ENCODE measurements at regions not wholly inside any gene's neighbourhood (a gene's known extent, or its start where the extent isn't known, plus 50 kb on each side); places are given as distances from the start of the nearest gene placed in this dataset.

DNA sequence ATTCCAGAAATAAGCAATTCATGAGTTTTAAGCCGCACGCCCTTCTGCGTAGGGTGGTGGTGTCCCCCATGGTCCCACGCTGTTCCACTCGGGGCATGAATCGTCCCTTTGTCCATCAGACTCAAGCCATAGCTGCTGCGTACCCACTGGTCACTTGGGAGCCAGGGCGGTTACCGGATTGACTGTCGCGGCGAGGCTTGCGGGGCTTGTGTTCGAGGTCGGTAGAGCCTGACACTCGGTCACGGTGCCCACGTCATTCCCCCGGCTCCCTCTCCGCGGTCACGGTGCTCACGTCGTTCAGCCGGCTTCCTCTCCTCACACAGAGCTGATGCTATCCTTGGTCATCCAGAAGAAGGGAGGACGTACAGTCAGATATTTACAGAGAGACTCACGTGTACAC is 1227.0 kb downstream of the BRD1 start:
- H3K36me3 ChIP-seq (ENCODE audit: control insufficient read depth in 1 of 2, insufficient read depth in 2 of 2, low read length in 2 of 2), result no peaks in the 10 kb centered on the region
- ChIA-PET RAD21 (ENCODE audit: low non-redundant PET in 1 of 2, low total read pairs in 2 of 2, uncharacterized antibody in 2 of 2, unreplicated experiment in 2 of 2) (no interaction called here), POLR2A (no interaction called here), CTCF (no interaction called here)
- H3K79me2 ChIP-seq (ENCODE audit: insufficient read depth, low read length), result no peaks in the 10 kb centered on the region
- no peak overlapping the region for H3K9ac ChIP-seq (ENCODE audit: low read length)
- no peak overlapping the region for H2AFZ ChIP-seq (ENCODE audit: low read depth, low read length, poor library complexity, severe bottlenecking)
- H3K9me2 ChIP-seq (ENCODE audit: insufficient read depth), result no peaks in the 10 kb centered on the region
- intact Hi-C loops (cut with micrococcal nuclease), result no loop called here
- ATAC-seq (no peak), DNase-seq (ENCODE audit: low read depth, low spot score) (no peak)
- H3K27me3 ChIP-seq (ENCODE audit: insufficient read depth, low read length), result no peaks in the 10 kb centered on the region
- no TSS peak for BruUV-seq (replicated peaks)
- no peaks in the 10 kb centered on the region for H4K20me1 ChIP-seq (ENCODE audit: insufficient read depth)
- TF ChIP-seq, protein P1, sequence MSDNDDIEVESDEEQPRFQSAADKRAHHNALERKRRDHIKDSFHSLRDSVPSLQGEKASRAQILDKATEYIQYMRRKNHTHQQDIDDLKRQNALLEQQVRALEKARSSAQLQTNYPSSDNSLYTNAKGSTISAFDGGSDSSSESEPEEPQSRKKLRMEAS (IDR thresholded peaks at IDR 0.05), result no peak
- TF ChIP-seq POLR2AphosphoS5 (IDR thresholded peaks at IDR 0.05; ENCODE audit: low read depth, low read length), result no peak
- no peak for TF ChIP-seq JUND (IDR thresholded peaks at IDR 0.05)
- no peak for TF ChIP-seq SP1 (IDR thresholded peaks at IDR 0.05; ENCODE audit: low read depth)
- TF ChIP-seq RAD21 (IDR thresholded peaks at IDR 0.05; ENCODE audit: low read depth), result no peak
- no peak for TF ChIP-seq ZFX (IDR thresholded peaks at IDR 0.05)
- TF ChIP-seq, protein P2, sequence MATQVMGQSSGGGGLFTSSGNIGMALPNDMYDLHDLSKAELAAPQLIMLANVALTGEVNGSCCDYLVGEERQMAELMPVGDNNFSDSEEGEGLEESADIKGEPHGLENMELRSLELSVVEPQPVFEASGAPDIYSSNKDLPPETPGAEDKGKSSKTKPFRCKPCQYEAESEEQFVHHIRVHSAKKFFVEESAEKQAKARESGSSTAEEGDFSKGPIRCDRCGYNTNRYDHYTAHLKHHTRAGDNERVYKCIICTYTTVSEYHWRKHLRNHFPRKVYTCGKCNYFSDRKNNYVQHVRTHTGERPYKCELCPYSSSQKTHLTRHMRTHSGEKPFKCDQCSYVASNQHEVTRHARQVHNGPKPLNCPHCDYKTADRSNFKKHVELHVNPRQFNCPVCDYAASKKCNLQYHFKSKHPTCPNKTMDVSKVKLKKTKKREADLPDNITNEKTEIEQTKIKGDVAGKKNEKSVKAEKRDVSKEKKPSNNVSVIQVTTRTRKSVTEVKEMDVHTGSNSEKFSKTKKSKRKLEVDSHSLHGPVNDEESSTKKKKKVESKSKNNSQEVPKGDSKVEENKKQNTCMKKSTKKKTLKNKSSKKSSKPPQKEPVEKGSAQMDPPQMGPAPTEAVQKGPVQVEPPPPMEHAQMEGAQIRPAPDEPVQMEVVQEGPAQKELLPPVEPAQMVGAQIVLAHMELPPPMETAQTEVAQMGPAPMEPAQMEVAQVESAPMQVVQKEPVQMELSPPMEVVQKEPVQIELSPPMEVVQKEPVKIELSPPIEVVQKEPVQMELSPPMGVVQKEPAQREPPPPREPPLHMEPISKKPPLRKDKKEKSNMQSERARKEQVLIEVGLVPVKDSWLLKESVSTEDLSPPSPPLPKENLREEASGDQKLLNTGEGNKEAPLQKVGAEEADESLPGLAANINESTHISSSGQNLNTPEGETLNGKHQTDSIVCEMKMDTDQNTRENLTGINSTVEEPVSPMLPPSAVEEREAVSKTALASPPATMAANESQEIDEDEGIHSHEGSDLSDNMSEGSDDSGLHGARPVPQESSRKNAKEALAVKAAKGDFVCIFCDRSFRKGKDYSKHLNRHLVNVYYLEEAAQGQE (IDR thresholded peaks at IDR 0.05; ENCODE audit: low read depth), result no peak
- TF ChIP-seq, protein P3, sequence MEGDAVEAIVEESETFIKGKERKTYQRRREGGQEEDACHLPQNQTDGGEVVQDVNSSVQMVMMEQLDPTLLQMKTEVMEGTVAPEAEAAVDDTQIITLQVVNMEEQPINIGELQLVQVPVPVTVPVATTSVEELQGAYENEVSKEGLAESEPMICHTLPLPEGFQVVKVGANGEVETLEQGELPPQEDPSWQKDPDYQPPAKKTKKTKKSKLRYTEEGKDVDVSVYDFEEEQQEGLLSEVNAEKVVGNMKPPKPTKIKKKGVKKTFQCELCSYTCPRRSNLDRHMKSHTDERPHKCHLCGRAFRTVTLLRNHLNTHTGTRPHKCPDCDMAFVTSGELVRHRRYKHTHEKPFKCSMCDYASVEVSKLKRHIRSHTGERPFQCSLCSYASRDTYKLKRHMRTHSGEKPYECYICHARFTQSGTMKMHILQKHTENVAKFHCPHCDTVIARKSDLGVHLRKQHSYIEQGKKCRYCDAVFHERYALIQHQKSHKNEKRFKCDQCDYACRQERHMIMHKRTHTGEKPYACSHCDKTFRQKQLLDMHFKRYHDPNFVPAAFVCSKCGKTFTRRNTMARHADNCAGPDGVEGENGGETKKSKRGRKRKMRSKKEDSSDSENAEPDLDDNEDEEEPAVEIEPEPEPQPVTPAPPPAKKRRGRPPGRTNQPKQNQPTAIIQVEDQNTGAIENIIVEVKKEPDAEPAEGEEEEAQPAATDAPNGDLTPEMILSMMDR (IDR thresholded peaks at IDR 0.05 in 2 of 3, conservative IDR thresholded peaks at IDR 0.05 in 1 of 3; ENCODE audit: borderline replicate concordance in 1 of 3, insufficient read depth in 1 of 3, low read depth in 2 of 3, low read length in 2 of 3), result no peak
- no peak overlapping the region for H3K27ac ChIP-seq (ENCODE audit: low read depth, low read length)
- peaks cover 0 to 2% of the 10 kb centered on the region in 2 experiments; a peak in 1 of 4 replicates for H3K4me1 ChIP-seq (ENCODE audit: control insufficient read depth in 1 of 2, insufficient read depth in 2 of 2, low read length in 2 of 2)
- H3K4me2 ChIP-seq (ENCODE audit: low read length), result no peak overlapping the region
- peaks cover 0 to 5% of the 10 kb centered on the region in 2 experiments; a peak in 2 of 4 replicates for H3K9me3 ChIP-seq (ENCODE audit: control insufficient read depth in 1 of 2, insufficient read depth in 1 of 2, low read depth in 1 of 2, low read length in 2 of 2)
- no peak overlapping the region for H3K4me3 ChIP-seq (replicated peaks in 1 of 2; ENCODE audit: low read depth in 1 of 2, low read length in 2 of 2)
